ENCODE measurements at regions not wholly inside any gene's neighbourhood (a gene's known extent, or its start where the extent isn't known, plus 50 kb on each side); places are given as distances from the start of the nearest gene placed in this dataset.

DNA sequence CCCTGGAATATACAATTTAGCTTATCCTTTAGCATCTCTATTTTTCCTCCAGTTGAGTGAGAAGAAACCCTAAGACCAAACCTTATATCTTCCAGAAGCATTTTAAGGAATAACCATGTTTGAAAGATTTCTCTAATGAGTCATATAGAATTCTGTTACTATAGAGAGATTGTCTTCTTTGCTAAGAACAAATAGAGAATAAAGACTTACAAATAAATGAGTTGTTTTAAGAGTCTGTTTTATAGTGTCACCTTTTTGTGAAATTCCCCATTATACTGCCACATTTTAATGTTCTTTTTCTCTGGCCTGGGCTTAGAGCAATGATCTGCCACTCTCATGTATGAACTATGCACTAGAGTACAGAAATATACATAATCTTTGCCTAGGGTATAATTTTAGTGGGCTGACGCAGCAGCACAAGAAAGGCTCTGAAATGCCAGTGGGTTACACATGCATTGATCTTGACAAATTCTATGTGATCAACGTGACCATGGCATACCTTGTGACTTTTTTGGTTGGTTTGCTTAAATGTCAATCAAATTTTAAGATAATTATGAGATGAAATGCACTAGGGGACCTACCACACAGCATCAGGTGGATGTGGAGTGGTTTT, 145.1 kb upstream of the MKLN1 start:
- Mint-ChIP-seq H3K27me3 (no peaks in the 10 kb centered on the region), H3K27ac (no peak overlapping the region), H3K36me3 (ENCODE audit: low read depth) (no peaks in the 10 kb centered on the region), H3K4me3 (no peak overlapping the region), H3K9me3 (no peaks in the 10 kb centered on the region), H3K4me1 (ENCODE audit: low read depth) (peaks cover 38% of the 10 kb centered on the region)

DNA sequence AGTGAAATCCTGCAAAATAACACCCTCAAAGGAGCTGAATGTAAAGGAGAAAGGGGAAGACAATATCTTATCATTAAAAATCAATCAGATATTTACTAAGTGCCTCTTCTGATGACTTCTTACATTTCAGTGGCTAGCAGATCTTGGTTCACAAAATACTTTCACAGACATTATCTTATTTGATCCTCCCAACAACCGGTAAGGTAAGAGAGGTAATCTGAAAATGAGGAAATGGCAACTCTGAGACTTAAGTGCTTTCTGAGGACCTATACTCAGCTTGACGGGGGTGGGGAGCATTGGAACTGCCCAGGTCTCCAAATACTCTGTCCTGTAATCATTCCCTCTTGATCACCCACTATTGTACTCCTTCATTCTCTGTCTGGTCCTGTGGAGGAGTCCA, 144.6 kb upstream of the MKLN1 start:
- Mint-ChIP-seq H3K4me1 (ENCODE audit: low read depth) (peaks cover 43% of the 10 kb centered on the region), H3K27me3 (no peaks in the 10 kb centered on the region), H3K9me3 (no peaks in the 10 kb centered on the region), H3K4me3 (no peak overlapping the region), H3K27ac (peak overlapping the region; percentile 16), H3K36me3 (ENCODE audit: low read depth) (peaks cover under 1% of the 10 kb centered on the region)

DNA sequence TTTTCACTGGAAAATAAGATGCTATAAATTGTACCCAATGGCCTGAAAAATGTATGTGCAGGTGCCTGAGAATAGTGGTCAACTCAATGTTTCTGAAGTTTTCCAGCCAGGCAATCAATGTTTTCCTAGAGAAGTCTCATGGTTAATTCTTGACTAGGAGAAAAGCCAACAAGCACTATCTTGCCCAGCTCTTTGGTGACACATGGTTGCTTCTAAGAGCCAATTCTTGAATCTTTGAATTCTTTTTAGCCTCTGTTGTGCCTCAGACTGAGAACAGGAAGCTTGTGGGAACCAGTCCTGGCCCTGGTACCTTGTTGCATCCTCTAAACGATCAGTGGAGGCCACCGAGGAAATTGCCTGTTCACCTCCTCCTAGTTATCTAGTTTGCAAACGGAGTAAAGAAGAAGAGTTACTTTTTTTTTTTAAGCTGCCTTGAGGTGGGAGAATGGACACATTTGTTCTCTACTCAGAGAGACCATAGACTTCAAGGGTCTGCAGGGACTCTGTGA, 144.0 kb upstream of the MKLN1 start:
- peak overlapping the region; percentile 70 for H3K27ac Mint-ChIP-seq
- peak overlapping the region; percentile 48 for H3K4me3 Mint-ChIP-seq

DNA sequence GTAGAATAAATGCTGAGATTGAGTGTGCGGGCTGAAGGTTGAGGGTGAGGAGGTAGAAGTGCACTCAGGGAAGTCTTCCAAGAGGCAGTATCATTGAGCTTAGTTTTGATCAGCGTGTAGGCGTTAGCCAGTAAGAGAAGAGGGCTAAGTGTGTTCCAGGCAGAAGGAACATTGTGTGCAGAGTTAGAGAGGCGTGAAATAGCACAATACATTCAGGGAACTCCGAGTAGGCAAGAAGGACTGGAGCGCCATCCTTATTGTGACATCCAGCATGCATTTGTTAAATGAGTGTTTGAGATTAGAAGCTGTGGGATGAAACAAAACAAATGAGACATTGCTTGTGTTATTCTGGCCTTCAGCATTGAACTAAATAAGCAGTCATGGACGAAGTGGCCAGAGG, 140.9 kb upstream of the MKLN1 start:
- Mint-ChIP-seq H3K4me3 (no peak overlapping the region), H3K9me3 (no peaks in the 10 kb centered on the region), H3K27me3 (no peaks in the 10 kb centered on the region), H3K4me1 (ENCODE audit: low read depth) (peaks cover 79% of the 10 kb centered on the region), H3K27ac (peak overlapping the region; percentile 36), H3K36me3 (ENCODE audit: low read depth) (peaks cover 7% of the 10 kb centered on the region)

More for the DNA sequence above, 144.0 kb upstream of the MKLN1 start:
- H3K36me3 Mint-ChIP-seq (ENCODE audit: low read depth) = peaks cover 7% of the 10 kb centered on the region
- peaks cover 49% of the 10 kb centered on the region for H3K4me1 Mint-ChIP-seq (ENCODE audit: low read depth)
- H3K9me3 Mint-ChIP-seq = no peaks in the 10 kb centered on the region
- no peaks in the 10 kb centered on the region for H3K27me3 Mint-ChIP-seq

DNA sequence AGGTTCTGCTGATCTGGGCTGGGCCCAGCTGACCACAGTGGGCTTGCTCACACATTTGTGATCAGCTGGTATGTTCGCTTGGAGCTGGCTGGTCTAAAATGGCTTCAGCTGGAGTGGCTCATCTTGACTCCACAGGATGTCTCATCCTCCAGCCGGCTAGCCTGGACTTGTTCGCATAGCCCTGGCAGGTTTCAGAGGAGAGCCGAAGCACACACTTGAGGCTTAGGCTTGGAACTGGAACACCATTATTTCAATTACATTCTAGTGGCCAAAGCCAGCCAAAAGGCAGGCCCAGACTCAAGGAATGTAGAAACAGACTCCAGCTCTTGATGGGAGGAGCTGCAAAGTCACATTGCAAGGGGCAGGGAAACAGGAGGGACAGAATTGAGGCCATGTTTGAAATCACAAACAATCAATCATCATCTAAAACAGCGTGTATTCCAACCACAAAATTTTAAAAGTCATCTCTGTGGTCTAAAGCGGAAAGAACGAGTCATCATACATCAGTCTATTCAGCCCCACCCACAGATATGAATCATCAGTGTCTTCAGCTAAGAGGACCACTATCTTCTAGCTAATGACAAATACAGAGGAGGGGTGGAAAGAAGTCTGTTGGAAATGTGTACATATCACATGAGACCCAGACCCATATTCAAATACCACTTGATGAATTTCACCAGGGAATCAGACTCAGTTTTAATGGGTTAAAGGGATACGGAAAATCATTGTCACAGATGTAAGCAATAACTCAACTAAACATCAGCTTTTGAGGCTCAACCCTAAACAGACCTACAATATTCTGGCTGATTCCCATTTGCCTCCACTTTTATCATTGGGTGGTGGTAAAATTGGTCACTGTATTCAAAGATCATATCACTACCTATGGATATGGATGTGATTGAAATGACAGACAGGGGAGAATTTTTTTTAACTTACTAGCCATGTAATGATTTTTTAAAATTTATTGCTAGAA, 139.0 kb upstream of the MKLN1 start:
- H3K27me3 Mint-ChIP-seq = no peaks in the 10 kb centered on the region
- peak overlapping the region; percentile 94 for H3K27ac Mint-ChIP-seq
- H3K9me3 Mint-ChIP-seq = no peaks in the 10 kb centered on the region
- H3K4me3 Mint-ChIP-seq = peak overlapping the region; percentile 79
- peaks cover 7% of the 10 kb centered on the region for H3K36me3 Mint-ChIP-seq (ENCODE audit: low read depth)
- H3K4me1 Mint-ChIP-seq (ENCODE audit: low read depth) = peaks cover 66% of the 10 kb centered on the region

DNA sequence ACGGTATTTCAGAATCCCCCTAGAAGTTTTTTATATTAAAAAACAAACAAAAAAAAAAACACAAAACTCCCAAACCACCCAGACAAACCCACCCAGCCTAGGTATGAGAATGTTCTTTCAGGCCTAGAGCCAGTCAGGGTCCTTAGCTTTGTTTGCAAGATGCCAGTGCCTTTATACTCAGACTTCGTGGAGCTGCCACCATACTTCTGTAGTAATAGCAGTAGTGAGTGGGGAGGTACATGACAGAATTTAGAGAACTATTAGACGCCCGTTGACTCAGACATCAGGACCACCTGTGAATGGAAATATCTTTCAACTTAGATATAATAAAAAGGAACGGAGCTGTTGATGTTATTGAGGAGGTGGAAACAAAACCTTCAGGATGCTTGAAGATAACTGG, 138.2 kb upstream of the MKLN1 start:
- Mint-ChIP-seq H3K4me3 (peak overlapping the region; percentile 79), H3K27ac (peak overlapping the region; percentile 94), H3K4me1 (ENCODE audit: low read depth) (peaks cover 57% of the 10 kb centered on the region), H3K9me3 (no peaks in the 10 kb centered on the region), H3K27me3 (no peaks in the 10 kb centered on the region), H3K36me3 (ENCODE audit: low read depth) (peaks cover 7% of the 10 kb centered on the region)

DNA sequence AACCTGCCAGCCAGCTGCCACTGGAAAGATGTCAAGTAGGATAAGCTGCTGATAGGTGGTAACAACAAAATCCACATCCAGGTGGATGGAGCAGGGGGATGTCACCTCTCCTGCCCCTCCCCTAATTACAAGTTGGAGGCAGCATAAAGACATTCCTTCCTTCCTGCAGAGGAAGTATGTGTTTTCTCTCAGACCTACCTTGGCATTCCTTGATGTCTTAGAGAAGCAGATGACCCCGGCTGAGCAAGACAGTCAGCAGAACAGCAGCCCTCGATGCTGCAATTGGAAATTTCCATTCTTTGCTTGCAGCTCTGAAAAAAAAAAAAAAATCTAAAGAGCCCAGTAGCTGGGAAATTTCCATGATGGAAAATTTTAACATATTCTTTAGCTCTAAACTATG, 137.5 kb upstream of the MKLN1 start:
- Mint-ChIP-seq H3K4me3 (peak overlapping the region; percentile 79), H3K36me3 (ENCODE audit: low read depth) (peaks cover 7% of the 10 kb centered on the region), H3K4me1 (ENCODE audit: low read depth) (peaks cover 52% of the 10 kb centered on the region), H3K27me3 (no peaks in the 10 kb centered on the region), H3K9me3 (no peaks in the 10 kb centered on the region), H3K27ac (peak overlapping the region; percentile 94)

DNA sequence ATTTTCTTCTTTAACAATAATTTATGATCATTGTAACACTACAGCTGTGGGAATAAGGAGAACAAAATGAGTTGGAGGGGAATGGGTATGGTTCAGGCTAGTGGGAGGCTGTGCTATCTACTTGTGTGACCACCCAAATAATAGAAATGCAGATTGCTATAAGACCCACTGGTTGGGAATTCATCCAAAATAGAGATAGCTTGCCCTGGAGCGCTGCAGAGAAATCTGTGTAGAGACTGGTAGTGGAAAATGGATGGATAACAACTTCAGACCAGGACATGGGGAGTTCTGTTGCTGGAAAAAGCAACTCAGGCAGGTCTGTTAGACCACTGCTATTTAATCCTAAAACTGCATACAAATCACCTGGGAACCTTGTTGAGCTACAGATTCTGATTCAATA, 137.1 kb upstream of the MKLN1 start:
- peaks cover 7% of the 10 kb centered on the region for H3K36me3 Mint-ChIP-seq (ENCODE audit: low read depth)
- no peaks in the 10 kb centered on the region for H3K9me3 Mint-ChIP-seq
- peak overlapping the region; percentile 79 for H3K4me3 Mint-ChIP-seq
- H3K4me1 Mint-ChIP-seq (ENCODE audit: low read depth) = peaks cover 52% of the 10 kb centered on the region
- H3K27ac Mint-ChIP-seq = peak overlapping the region; percentile 94
- H3K27me3 Mint-ChIP-seq = no peaks in the 10 kb centered on the region

DNA sequence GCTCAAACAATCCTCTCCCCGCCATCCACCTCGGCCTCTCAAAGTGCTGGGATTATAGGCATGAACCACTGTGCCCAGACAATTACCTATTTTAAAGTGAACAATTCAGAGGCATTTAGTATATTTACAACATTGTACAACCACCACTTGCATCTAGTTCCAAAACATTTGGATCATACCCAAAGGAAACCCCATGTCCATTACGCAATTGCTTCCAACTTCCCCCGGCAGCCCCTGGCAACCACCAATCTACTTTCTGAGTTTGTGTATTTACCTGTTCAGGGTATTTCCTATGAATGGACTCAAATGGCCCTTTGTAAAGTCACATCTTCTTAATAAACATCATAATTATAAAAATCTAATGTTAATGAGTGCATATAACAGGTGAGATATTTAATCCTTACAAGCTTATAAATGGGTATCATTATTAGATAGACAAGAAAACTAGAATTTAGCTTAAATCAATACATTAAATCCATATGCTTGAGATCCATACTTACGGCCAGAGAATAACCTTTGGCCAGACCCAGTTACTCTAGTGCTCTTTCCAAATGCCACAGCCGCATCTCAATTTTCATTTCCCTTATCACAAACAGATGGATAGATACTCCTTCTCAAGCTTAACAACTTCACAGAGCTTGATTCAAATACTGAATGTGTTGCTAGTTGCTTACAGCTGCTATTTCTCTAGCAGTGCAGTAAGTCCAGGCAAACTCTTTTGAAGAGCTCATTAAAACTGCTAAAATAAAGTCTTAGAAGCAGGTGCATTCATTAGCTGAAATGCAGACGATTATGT, 133.4 kb upstream of the MKLN1 start:
- H3K27ac Mint-ChIP-seq = no peak overlapping the region
- no peaks in the 10 kb centered on the region for H3K27me3 Mint-ChIP-seq
- H3K9me3 Mint-ChIP-seq = no peaks in the 10 kb centered on the region
- H3K4me3 Mint-ChIP-seq = no peak overlapping the region
- no peaks in the 10 kb centered on the region for H3K36me3 Mint-ChIP-seq (ENCODE audit: low read depth)
- peaks cover 35% of the 10 kb centered on the region for H3K4me1 Mint-ChIP-seq (ENCODE audit: low read depth)

DNA sequence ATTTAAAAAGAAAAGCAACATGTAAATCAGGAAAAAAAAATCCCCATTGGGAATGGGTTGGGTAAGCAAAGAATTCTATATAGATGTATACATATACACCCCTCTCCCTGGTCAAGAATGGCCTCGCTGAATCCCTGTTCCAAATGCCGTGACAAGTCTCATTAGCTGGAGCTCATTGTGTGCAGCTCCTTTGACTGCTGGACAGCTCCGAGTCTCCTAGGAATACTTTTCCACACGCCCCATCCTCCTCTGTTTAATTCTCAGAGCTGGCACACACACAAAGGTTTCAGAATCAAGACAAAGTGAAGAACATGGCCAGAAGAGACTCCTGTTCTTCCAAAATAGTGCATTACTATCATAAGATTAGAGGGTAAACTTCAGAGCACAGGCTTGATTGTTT, 130.9 kb upstream of the MKLN1 start:
- no peak overlapping the region for H3K4me3 Mint-ChIP-seq
- H3K27ac Mint-ChIP-seq = no peak overlapping the region
- H3K9me3 Mint-ChIP-seq = no peaks in the 10 kb centered on the region

DNA sequence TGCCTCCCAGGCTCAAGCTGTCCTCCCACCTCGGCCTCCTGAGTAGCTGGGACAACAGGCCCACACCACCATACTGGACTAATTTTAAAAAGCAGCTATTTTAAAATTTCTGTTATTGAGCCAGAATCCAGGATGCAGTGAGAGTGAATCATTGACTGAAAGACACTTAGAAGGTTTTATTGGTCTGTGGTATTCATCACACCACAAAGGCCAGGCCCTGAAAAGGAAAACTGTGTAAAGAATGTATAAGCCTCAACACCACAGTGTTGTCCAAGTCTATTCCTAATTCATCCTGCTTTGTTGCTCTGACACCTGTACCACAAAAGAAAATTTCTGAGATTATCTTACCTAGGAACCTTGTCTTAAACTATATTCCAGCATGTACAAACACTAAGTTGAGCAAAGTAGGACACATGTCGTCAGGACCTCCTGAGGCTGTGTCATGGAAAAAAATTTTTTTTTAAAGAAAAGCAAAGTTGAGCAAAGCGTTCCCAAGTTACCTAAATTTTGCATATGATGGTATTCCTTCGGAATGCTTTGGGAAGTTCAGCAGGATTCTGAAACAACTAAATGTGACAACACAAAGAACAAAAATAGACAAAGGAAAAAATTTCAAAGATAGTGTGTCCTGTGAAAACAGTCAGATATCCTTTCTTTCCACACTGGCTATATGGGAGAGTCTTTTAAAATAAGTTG, 129.6 kb upstream of the MKLN1 start:
- peaks cover 19% of the 10 kb centered on the region for H3K4me1 Mint-ChIP-seq (ENCODE audit: low read depth)
- no peak overlapping the region for H3K4me3 Mint-ChIP-seq
- no peaks in the 10 kb centered on the region for H3K36me3 Mint-ChIP-seq (ENCODE audit: low read depth)
- no peaks in the 10 kb centered on the region for H3K9me3 Mint-ChIP-seq
- H3K27ac Mint-ChIP-seq = no peak overlapping the region
- no peaks in the 10 kb centered on the region for H3K27me3 Mint-ChIP-seq

More for the DNA sequence above, 130.9 kb upstream of the MKLN1 start:
- no peaks in the 10 kb centered on the region for H3K27me3 Mint-ChIP-seq
- peaks cover 19% of the 10 kb centered on the region for H3K4me1 Mint-ChIP-seq (ENCODE audit: low read depth)
- no peaks in the 10 kb centered on the region for H3K36me3 Mint-ChIP-seq (ENCODE audit: low read depth)

DNA sequence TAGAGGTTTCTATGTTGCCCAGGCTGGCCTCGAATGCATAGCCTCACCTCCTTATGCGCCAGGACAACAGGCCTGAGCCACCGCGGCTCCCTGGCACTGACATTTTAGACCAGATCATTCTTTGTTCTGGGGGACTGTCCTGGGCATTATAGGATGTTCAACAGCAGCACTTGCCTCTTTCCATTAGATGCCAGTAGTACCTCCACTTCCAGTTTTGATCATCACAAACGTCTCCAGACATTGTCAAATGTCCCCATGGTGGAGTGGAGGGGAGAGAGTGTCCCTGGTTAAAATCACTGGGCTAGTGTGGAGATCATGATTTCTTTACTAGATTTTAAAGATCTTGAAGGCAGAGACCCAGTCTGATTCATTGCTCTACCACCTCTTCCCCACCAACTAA, 125.2 kb upstream of the MKLN1 start:
- Mint-ChIP-seq H3K36me3 (ENCODE audit: low read depth) (no peaks in the 10 kb centered on the region), H3K9me3 (no peaks in the 10 kb centered on the region), H3K4me1 (ENCODE audit: low read depth) (peaks cover 18% of the 10 kb centered on the region), H3K27ac (no peak overlapping the region), H3K4me3 (no peak overlapping the region), H3K27me3 (no peaks in the 10 kb centered on the region)

DNA sequence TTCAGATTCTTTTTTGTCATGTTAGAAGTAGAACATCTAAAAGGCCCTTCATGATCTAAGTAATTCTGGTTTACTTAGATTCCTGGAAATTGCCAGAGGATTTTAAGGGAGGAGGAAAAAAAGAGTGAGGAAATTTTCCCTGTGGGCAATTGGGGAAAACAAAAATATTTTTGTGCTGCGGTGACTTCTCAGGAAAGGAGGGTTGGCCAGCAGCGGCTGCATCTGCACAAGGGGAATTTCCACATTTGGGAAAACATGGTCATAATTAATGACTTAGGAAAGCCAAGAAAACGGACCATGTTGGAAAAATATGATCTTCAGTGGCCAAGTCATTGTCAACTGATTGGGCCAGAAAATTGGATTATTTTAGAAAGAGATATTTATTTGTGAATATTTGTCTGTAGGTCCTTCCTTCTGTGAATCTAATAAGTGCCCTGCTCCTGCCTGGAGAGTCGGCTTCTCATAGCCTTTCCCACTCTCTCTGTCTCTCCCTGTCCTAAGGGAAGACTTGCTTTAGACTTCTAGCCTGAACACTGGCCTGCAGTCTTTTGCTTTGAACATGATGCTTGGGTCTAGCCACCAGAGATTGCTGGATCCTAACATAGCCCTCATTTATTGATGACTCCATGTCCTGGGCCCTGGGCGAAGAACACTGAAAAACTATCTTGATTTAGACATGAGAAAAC, 124.2 kb upstream of the MKLN1 start:
- no peaks in the 10 kb centered on the region for H3K36me3 Mint-ChIP-seq (ENCODE audit: low read depth)
- H3K27ac Mint-ChIP-seq = no peak overlapping the region
- no peaks in the 10 kb centered on the region for H3K9me3 Mint-ChIP-seq
- peaks cover 8% of the 10 kb centered on the region for H3K4me1 Mint-ChIP-seq (ENCODE audit: low read depth)
- H3K27me3 Mint-ChIP-seq = no peaks in the 10 kb centered on the region
- no peak overlapping the region for H3K4me3 Mint-ChIP-seq

DNA sequence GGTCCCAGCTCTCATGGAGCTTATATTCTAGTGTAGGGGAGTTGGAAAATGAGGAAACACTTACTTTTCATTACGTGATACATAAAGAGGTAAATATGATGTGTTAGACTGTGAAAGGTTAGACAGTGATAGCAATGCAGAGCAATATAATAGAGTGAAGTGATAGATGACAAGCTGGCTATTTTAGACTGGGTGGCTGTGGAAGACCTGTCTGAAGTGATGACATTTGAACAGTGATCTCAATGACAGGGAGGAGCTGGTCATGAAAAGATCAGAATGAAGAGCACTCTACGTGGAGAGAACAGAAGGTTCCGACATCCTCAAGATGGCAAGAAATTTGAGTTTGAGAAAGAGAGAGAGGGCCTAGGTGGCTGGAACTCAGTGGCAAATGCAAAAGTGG, 118.9 kb upstream of the MKLN1 start:
- Mint-ChIP-seq H3K27ac (no peak overlapping the region), H3K4me1 (ENCODE audit: low read depth) (no peaks in the 10 kb centered on the region), H3K9me3 (no peaks in the 10 kb centered on the region), H3K4me3 (no peak overlapping the region), H3K27me3 (no peaks in the 10 kb centered on the region), H3K36me3 (ENCODE audit: low read depth) (no peaks in the 10 kb centered on the region)

Measured in stimulated activated naive CD8-positive, alpha-beta T cell treated with anti-CD3 and anti-CD28 coated beads, Interleukin-15, Interleukin-2, amounts not matched to agents 100 ng/mL and 50 ng/mL, for 24 hours (primary cell).